Large intestine (tissue), 3 donors: ENCODE measurements at regions not wholly inside any gene's neighbourhood (a gene's known extent, or its start where the extent isn't known, plus 50 kb on each side); places are given as distances from the start of the nearest gene placed in this dataset.
"Not testable (repeated sequence)": the region's sequence is repeated elsewhere in the genome, so short reads cannot be mapped to it uniquely, and the experiment has no call there.

Source experiments
- DNase-seq, 2 donors: peaks; one replicate each; pipeline versions ENCODE4 v3.0.0 to v3.0.0-alpha.2; 2013
- H3K27ac ChIP-seq: one replicate; pipeline ENCODE4 v1.5.1; 2013; ENCODE audit warnings: low read length
- H3K27me3 ChIP-seq: 2 replicates; pipeline ENCODE4 v1.6.1; 2013; ENCODE audit warnings: low read length; ENCODE audit not compliant: control insufficient read depth, insufficient read depth
- H3K36me3 ChIP-seq: 2 replicates; pipeline ENCODE4 v1.6.1; 2013; ENCODE audit warnings: low read length; ENCODE audit not compliant: control insufficient read depth, insufficient read depth
- H3K4me1 ChIP-seq: one replicate; pipeline ENCODE4 v1.6.1; 2013; ENCODE audit warnings: low read length; ENCODE audit not compliant: control insufficient read depth, insufficient read depth
- H3K4me3 ChIP-seq: one replicate; pipeline ENCODE4 v1.5.1; 2013; ENCODE audit warnings: low read length
- H3K9me3 ChIP-seq: one replicate; pipeline ENCODE4 v1.6.1; 2013; ENCODE audit warnings: mild to moderate bottlenecking, low read depth, low read length, moderate library complexity; ENCODE audit not compliant: control insufficient read depth
- WGBS: methylation state at CpG from one replicate; pipeline ENCODE4 v1.1.5; 2013; ENCODE audit warnings: low lambda C conversion rate; ENCODE audit not compliant: insufficient coverage; 5-methylcytosine and 5-hydroxymethylcytosine counted together

- not testable (repeated sequence) for H3K4me1 ChIP-seq, H3K27ac ChIP-seq, H3K4me3 ChIP-seq, DNase-seq, H3K9me3 ChIP-seq, H3K36me3 ChIP-seq, H3K27me3 ChIP-seq
- 27% methylated on average over 2 of the region's 3 CpGs for WGBS
These were observed 118.2 kb upstream of the FOLH1 start for GRCh38 chr11:49326651-49327050.

GRCh38 chr11:49316180-49316579, 107.8 kb upstream of the FOLH1 start:
- Histone ChIP-seq H3K27ac (no peak overlapping the region), H3K36me3 (no peaks in the 10 kb centered on the region), H3K27me3 (no peaks in the 10 kb centered on the region), H3K4me3 (no peak overlapping the region), H3K9me3 (no peaks in the 10 kb centered on the region), H3K4me1 (no peaks in the 10 kb centered on the region)
- WGBS: no CpG with 5 or more reads among the region's 2 CpGs
- no peak for DNase-seq

DNA sequence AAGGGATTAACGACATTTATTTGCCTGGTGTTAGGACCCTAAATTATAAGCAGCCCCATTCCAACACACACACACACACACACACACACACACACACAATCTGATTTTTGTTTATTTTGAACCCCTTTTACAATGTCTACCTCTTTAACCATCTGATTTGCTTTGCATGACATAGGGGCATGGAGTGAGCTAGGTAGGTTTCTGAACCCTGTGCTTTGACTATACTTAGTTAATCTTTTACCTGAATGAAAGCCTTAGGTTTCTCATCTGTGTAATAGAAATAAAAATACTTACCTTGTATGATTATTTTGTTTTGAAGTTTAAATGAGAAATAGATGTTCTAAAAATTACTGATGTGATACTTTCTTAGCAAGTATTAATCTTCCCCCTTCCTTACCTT, 94.7 kb upstream of the FOLH1 start:
- no peak overlapping the region for H3K27ac ChIP-seq
- H3K4me1 ChIP-seq: no peaks in the 10 kb centered on the region
- no peak for DNase-seq
- H3K4me3 ChIP-seq: no peak overlapping the region
- no peaks in the 10 kb centered on the region for H3K9me3 ChIP-seq
- WGBS: no CpG with 5 or more reads among the region's 1 CpG
- H3K27me3 ChIP-seq: no peaks in the 10 kb centered on the region
- H3K36me3 ChIP-seq: no peaks in the 10 kb centered on the region

DNA sequence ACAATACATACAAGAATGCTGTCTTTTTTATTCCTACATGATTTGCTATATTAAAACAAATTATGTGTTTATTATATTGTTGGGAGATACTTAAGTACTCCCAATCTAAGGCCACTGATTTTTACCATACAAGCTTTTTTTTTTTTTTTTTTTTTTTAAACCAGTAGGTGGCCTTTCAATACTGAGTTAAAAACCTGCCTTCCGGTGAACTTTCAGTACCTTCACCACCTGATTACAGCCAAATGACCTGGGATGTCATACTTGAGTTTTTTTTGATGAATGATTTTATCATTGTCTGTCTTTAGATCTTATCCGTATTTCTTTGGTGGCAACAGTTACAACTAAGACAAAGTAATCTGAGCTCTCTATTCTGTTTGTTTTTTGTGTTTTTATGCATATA, 94.0 kb upstream of the FOLH1 start:
- Histone ChIP-seq H3K27ac (no peak overlapping the region), H3K4me3 (no peak overlapping the region), H3K9me3 (no peaks in the 10 kb centered on the region), H3K27me3 (no peaks in the 10 kb centered on the region), H3K4me1 (no peaks in the 10 kb centered on the region), H3K36me3 (no peaks in the 10 kb centered on the region)
- WGBS: 67% methylated on average over 1 of the region's 2 CpGs
- DNase-seq: no peak

DNA sequence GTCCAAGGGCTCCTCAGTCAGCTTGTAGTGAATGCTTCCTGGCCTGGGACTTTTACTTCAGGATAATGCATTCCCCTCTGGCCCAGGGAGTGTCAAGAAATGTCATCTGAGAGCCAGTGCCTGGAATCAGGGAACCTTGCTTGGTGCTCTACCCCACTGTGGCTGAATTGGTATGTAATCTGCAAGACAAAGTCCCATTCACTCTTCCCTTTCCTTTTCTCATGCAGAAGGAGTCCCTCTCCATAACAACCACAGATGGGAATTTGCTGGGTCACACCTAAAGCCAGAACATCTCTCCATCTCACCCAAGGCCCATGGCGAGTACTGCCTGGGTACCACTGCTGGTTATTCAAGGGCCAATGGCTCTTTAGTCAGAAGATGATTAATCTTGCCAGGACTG, 89.6 kb upstream of the FOLH1 start:
- not testable (repeated sequence) for DNase-seq, H3K27ac ChIP-seq, H3K4me3 ChIP-seq, H3K9me3 ChIP-seq, H3K4me1 ChIP-seq, H3K36me3 ChIP-seq, H3K27me3 ChIP-seq
- no CpG with 5 or more reads among the region's 1 CpG for WGBS

- not testable (repeated sequence) for H3K27ac ChIP-seq, H3K36me3 ChIP-seq, H3K9me3 ChIP-seq, H3K4me3 ChIP-seq, H3K27me3 ChIP-seq, DNase-seq, H3K4me1 ChIP-seq
- no CpG with 5 or more reads among the region's 3 CpGs for WGBS
These were observed 75.5 kb upstream of the FOLH1 start for GRCh38 chr11:49283911-49284310.

DNA sequence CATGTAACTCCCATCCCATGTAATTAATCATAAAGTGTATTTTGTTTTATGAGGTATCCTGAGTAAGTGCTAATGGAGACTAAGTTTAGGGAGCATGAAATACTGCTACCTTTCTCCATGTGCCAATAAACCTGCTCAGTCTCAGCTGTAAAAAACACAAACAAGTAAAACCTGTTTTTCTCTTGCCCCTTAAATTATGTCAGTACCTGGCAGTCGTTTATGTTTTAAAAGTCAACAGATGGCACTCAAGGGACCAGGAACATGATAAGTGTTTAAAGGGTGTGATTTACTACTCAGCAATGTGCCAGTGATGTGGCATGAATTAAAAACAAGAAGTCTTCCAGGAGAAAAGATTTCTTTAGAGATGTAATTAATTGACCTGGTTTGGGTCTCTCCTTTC, 74.9 kb upstream of the FOLH1 start:
- not testable (repeated sequence) for H3K4me1 ChIP-seq, H3K9me3 ChIP-seq, H3K27ac ChIP-seq, H3K27me3 ChIP-seq, H3K4me3 ChIP-seq, H3K36me3 ChIP-seq
- peak; percentile 8 to 13 for DNase-seq
- WGBS: 13% methylated on average over 1 of the region's 1 CpG

- not testable (repeated sequence) for H3K36me3 ChIP-seq, H3K9me3 ChIP-seq, H3K27me3 ChIP-seq, H3K27ac ChIP-seq, H3K4me1 ChIP-seq, DNase-seq, H3K4me3 ChIP-seq
- WGBS: 100% methylated on average over 1 of the region's 3 CpGs
These were observed 73.7 kb upstream of the FOLH1 start for GRCh38 chr11:49282125-49282524.

- WGBS: no CpG with 5 or more reads among the region's 2 CpGs
- not testable (repeated sequence) for H3K4me3 ChIP-seq, H3K27me3 ChIP-seq
These were observed 69.5 kb upstream of the FOLH1 start for GRCh38 chr11:49277951-49278350.

More at GRCh38 chr11:49277951-49278350, 69.5 kb upstream of the FOLH1 start:
- not testable (repeated sequence) for H3K36me3 ChIP-seq, H3K9me3 ChIP-seq, H3K27ac ChIP-seq, DNase-seq, H3K4me1 ChIP-seq
